VCaP (cell line): ENCODE measurements at regions not wholly inside any gene's neighbourhood (a gene's known extent, or its start where the extent isn't known, plus 50 kb on each side); places are given as distances from the start of the nearest gene placed in this dataset.
"Not testable (repeated sequence)": the region's sequence is repeated elsewhere in the genome, so short reads cannot be mapped to it uniquely, and the experiment has no call there.

Experiments used
- H3K27ac ChIP-seq: fragments of 450-650 bp; 2 replicates; pipeline ENCODE4 v1.5.1; 2017
- TF ChIP-seq, protein P1 (sequence below): fragments of 450-650 bp; conservative IDR thresholded peaks from 2 replicates; pipeline ENCODE4 v1.5.1; 2017; ENCODE audit warnings: mild to moderate bottlenecking, moderate library complexity

DNA sequence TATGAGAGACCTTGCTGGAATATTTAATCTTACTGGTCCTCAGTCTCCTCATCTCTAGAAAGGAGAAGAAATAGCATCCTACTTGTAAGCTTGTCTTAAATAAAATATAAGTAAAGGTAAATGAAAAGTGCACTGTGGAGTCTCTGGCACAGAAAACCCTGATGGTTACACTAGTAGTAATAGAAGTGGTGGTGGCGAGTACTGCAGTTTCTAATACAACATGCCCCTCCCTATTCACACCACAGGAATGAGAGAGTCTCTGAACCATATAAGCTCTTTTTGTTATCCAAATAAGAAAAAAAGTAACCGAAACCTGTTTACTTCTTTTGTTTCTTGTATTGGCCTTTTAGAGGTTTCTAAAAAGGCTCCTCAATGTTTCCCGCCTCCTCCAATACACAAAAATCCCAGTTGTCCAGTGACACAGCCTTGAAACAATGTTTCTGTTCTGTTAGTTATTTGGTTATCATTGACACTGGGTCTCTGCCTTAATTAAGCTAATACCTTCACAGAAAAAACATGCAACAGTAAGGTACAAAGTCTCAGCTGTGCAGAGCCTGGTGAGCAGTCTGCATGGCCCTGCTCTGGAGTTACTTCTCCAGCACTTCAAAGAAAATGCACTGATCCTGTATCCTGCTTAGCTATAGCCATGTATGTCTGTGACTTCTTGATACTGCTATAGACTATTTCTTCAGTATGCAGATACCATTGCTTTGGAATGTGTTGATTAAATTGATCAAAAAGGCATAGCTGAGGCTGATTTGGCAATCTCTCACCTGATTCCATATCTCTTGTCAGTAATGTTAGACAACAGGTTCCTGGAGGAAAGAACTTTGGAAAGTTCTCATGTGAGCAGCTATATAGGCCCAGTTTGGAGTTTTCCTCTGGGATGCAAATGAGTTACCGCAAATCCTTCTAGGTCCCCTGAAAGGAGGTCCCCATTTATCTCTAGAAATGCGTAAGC, 315.6 kb upstream of the IL12A start:
- no peak overlapping the region for H3K27ac ChIP-seq
- TF ChIP-seq, protein P1, sequence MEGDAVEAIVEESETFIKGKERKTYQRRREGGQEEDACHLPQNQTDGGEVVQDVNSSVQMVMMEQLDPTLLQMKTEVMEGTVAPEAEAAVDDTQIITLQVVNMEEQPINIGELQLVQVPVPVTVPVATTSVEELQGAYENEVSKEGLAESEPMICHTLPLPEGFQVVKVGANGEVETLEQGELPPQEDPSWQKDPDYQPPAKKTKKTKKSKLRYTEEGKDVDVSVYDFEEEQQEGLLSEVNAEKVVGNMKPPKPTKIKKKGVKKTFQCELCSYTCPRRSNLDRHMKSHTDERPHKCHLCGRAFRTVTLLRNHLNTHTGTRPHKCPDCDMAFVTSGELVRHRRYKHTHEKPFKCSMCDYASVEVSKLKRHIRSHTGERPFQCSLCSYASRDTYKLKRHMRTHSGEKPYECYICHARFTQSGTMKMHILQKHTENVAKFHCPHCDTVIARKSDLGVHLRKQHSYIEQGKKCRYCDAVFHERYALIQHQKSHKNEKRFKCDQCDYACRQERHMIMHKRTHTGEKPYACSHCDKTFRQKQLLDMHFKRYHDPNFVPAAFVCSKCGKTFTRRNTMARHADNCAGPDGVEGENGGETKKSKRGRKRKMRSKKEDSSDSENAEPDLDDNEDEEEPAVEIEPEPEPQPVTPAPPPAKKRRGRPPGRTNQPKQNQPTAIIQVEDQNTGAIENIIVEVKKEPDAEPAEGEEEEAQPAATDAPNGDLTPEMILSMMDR: no peak; the same call in 1 of the 2 replicates

DNA sequence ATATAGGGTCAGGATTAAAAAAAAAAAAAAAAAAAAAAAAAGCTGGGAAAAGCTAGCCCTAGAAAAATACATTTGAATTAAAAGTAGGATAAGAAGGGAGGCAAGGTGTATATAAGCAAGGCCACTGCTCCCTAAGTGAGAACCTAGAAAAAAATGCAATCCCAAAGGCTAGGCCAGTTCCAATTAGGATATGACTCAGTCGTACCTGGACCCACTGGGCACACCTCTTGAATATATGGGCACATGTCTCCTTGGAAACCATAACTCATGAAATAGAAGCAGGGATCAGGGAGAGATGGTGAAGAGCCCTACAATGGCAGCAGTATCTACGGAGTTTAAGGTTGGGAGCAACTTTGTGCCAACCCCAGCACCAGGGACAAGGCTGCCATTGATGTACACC, 314.1 kb upstream of the IL12A start:
- H3K27ac ChIP-seq: no peak overlapping the region
- TF ChIP-seq, protein P1: no peak

DNA sequence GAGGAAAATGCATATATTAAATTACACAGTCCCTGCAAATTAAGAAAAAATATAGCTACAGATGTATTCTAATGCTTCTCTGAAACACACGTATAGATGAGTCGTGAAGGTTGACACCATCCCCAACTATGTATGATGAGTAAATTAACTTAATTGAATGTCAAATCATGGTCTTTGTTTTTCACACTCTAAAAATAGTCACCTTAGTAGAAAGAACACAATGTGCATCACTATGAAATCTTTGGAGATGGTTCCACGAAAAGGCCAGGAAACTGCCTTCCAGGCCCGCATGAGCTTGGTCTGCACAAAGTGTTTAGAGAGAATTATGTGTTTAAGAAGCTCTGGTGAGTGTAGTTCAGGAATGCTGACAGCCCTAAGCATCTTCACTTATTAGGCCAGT, 313.4 kb upstream of the IL12A start:
- TF ChIP-seq, protein P1: no peak

DNA sequence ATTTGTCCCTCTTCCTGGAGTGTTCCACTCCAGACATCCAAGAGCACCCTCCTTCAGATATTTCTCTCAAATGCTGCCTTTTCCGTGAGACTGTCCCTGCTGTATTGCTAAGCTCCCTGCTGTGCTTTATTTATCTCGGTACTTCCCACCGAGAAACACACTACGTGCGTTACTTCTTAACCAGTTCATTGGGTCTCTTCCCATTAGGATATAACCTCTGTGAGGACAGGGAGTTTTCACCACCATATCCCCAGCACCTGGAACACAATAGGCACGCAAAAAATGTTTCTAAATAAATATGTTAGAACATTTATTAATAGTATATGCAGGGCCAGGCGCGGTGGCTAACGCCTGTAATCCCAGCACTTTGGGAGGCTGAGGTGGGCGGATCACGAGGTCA, 308.7 kb upstream of the IL12A start:
- TF ChIP-seq, protein P1: no peak
- no peak overlapping the region for H3K27ac ChIP-seq

More for the DNA sequence above, 313.4 kb upstream of the IL12A start:
- H3K27ac ChIP-seq: no peak overlapping the region

DNA sequence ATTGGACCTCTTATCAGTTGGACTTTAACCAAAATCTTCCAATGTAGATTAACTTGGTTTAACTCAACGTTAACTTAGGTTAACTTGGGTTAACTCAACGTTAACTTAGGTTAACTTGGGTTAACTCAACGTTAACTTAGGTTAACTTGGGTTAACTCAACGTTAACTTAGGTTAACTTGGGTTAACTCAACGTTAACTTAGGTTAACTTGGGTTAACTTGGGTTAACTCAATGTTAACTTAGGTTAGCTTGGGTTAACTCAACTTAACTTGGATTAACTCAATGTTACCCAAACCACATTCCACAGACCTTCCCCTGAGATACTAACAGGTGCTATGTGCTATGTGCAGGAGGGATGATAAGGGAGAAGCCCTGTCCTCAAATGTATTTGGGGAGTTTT, 306.9 kb upstream of the IL12A start:
- not testable (repeated sequence) for H3K27ac ChIP-seq

DNA sequence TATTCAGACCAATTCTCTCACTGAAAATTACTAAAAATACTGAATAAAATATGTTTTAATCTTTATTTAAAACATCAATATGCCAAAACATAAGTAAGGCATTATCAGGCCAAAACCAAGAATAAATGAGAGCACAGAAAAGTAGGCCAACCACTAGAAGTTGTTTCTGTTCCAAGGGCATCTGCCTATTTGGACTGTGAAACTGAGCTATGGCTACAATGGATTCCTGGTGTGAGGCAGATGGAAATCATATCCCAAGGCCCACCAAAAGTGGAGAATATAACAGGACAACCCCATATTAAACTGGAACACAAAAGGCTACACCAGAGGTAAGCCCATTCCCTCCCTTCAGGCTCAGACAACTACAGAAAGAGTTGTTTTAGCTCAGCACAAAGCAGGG, 302.8 kb upstream of the IL12A start:
- TF ChIP-seq, protein P1: no peak

DNA sequence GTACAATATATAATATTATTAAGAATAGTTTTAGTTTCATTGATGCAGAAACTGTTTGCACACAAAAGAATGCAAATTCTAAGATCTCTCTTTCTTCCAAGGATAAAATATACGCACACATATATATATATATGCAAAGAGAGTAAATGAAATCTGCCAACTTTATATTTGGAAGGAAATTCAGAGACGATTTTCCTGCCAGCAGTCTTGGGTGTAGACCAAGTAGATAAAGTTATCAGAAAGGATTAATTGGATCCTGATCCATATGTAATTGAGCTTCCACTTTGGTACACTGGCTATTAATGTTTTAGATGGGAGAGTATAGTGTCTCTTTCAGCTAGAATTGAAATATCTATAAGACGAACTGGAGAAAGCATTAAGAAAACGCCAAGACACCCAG, 295.4 kb upstream of the IL12A start:
- H3K27ac ChIP-seq: no peak overlapping the region
- TF ChIP-seq, protein P1: no peak

More for the DNA sequence above, 302.8 kb upstream of the IL12A start:
- H3K27ac ChIP-seq: no peak overlapping the region
